PC-9 (cell line): ENCODE measurements at regions not wholly inside any gene's neighbourhood (a gene's known extent, or its start where the extent isn't known, plus 50 kb on each side); places are given as distances from the start of the nearest gene placed in this dataset.

ENCODE experiments used
- BruUV-seq: library from RNA; stranded (reverse); fragments of 400-500 nt; replicated peaks from 2 replicates; lab custom pipeline; 2021; lab: Mats Ljungman, UMichigan
- CTCF ChIA-PET: fragments of 300-600 bp; sonication (Branson Sonifier 250); formaldehyde crosslinking; loops from one replicate; lab custom pipeline; 2022; ENCODE audit warnings: antibody characterized with exemption; lab: Charles Lee
- POLR2A ChIA-PET: fragments of 300-600 bp; sonication (Branson Sonifier 250); formaldehyde crosslinking; loops from one replicate; lab custom pipeline; 2022; ENCODE audit warnings: antibody characterized with exemption; ENCODE audit not compliant: unreplicated experiment; lab: Charles Lee
- DNase-seq, 2 experiments: peaks; one replicate each; pipeline versions ENCODE4 v3.0.0 to v3.0.0-alpha.2; 2015 to 2022; ENCODE audit warnings: mixed read lengths in 1 of 2
- H2AFZ ChIP-seq: fragments of 200-600 bp; sonication (generic); 2 replicates; pipeline ENCODE4 v1.8.1; 2017; ENCODE audit warnings: antibody characterized with exemption
- H3F3A ChIP-seq: fragments of 200-600 bp; sonication (generic); 2 replicates; pipeline ENCODE4 v1.8.1; 2017; ENCODE audit warnings: antibody characterized with exemption, mild to moderate bottlenecking, low read depth; ENCODE audit not compliant: insufficient read depth
- H3K27ac ChIP-seq: fragments of 200-600 bp; sonication (generic); 2 replicates; pipeline ENCODE4 v1.6.1; 2016; ENCODE audit warnings: mixed run types
- H3K27me3 ChIP-seq: fragments of 200-600 bp; sonication (generic); 2 replicates; pipeline ENCODE4 v1.6.1; 2016; ENCODE audit warnings: low read depth, mixed run types; ENCODE audit not compliant: insufficient read depth
- H3K36me3 ChIP-seq: fragments of 200-600 bp; sonication (generic); 2 replicates; pipeline ENCODE4 v1.6.1; 2016; ENCODE audit warnings: low read depth, mixed run types
- H3K4me1 ChIP-seq: fragments of 200-600 bp; sonication (generic); replicated peaks from 2 replicates; pipeline ENCODE4 v1.6.1; 2016; ENCODE audit warnings: mixed run types; ENCODE audit not compliant: insufficient read depth
- H3K4me2 ChIP-seq: fragments of 200-600 bp; sonication (generic); 2 replicates; pipeline ENCODE4 v1.6.1; 2017; ENCODE audit warnings: mixed run types
- H3K4me3 ChIP-seq: fragments of 200-600 bp; sonication (generic); 2 replicates; pipeline ENCODE4 v1.6.1; 2016; ENCODE audit warnings: mixed run types
- H3K79me2 ChIP-seq: fragments of 200-600 bp; sonication (generic); 2 replicates; pipeline ENCODE4 v1.6.1; 2017; ENCODE audit warnings: low read depth, mixed run types
- H3K9me2 ChIP-seq: fragments of 200-600 bp; sonication (generic); 2 replicates; pipeline ENCODE4 v1.8.1; 2017; ENCODE audit warnings: mild to moderate bottlenecking; ENCODE audit not compliant: insufficient read depth
- H3K9me3 ChIP-seq: fragments of 200-600 bp; sonication (generic); 2 replicates; pipeline ENCODE4 v1.8.1; 2016; ENCODE audit warnings: low read depth; ENCODE audit not compliant: insufficient read depth
- H4K20me1 ChIP-seq: fragments of 200-600 bp; sonication (generic); 2 replicates; pipeline ENCODE4 v1.8.1; 2017; ENCODE audit not compliant: insufficient read depth
- EZH2 ChIP-seq: fragments of 200-600 bp; sonication (generic); IDR thresholded peaks from 2 replicates; pipeline ENCODE4 v1.8.0; 2017; ENCODE audit warnings: antibody characterized with exemption, low read depth
- intact Hi-C: fragments of 100-400 bp; cut with micrococcal nuclease; formaldehyde crosslinking; loops from one replicate; pipeline ENCODE4 v1.10.0; 2022; ENCODE audit not compliant: unreplicated experiment
- TF ChIP-seq, protein P1 (sequence below): fragments of 200-600 bp; sonication (generic); conservative IDR thresholded peaks from 2 replicates; pipeline ENCODE4 v1.6.1; 2017; ENCODE audit warnings: mixed run types, antibody characterized with exemption, mild to moderate bottlenecking, moderate library complexity

DNA sequence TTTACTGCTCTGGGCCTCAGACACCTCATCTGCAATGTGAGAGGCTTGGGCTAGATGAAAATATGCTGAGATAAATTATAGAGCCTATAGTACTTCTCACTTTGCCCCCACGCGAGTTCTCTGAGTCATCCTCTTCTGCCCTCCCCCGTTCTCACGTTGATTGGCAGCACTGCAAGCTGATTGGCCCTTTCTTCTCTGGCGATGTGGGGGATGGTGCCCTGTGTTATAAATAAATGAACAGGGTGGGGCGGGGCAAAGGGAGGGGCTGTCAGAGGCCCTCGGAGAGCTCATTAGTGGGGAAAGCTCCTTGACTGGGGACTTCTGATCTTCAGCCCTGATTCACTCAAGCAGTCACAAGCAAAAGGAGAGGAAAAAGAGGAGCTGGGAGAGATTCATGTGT lies 64.3 kb upstream of the ZC3H12A start:
- no peaks in the 10 kb centered on the region for H3K9me2 ChIP-seq
- no peak for TF ChIP-seq EZH2
- TF ChIP-seq, protein P1, sequence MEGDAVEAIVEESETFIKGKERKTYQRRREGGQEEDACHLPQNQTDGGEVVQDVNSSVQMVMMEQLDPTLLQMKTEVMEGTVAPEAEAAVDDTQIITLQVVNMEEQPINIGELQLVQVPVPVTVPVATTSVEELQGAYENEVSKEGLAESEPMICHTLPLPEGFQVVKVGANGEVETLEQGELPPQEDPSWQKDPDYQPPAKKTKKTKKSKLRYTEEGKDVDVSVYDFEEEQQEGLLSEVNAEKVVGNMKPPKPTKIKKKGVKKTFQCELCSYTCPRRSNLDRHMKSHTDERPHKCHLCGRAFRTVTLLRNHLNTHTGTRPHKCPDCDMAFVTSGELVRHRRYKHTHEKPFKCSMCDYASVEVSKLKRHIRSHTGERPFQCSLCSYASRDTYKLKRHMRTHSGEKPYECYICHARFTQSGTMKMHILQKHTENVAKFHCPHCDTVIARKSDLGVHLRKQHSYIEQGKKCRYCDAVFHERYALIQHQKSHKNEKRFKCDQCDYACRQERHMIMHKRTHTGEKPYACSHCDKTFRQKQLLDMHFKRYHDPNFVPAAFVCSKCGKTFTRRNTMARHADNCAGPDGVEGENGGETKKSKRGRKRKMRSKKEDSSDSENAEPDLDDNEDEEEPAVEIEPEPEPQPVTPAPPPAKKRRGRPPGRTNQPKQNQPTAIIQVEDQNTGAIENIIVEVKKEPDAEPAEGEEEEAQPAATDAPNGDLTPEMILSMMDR: no peak
- H3K36me3 ChIP-seq: no peaks in the 10 kb centered on the region
- ChIA-PET POLR2A (no interaction called here), CTCF (no interaction called here)
- no peak overlapping the region for H3K4me2 ChIP-seq
- H3K27ac ChIP-seq: no peak overlapping the region
- no peak overlapping the region for H3K4me3 ChIP-seq
- no peaks in the 10 kb centered on the region for H3K4me1 ChIP-seq
- H3K27me3 ChIP-seq: peaks cover 45% of the 10 kb centered on the region
- intact Hi-C loops: no loop called here
- H3F3A ChIP-seq: no peaks in the 10 kb centered on the region
- no peaks in the 10 kb centered on the region for H3K79me2 ChIP-seq
- H3K9me3 ChIP-seq: no peaks in the 10 kb centered on the region
- no TSS peak for BruUV-seq
- H4K20me1 ChIP-seq: no peaks in the 10 kb centered on the region
- DNase-seq: no peak
- H2AFZ ChIP-seq: no peak overlapping the region

DNA sequence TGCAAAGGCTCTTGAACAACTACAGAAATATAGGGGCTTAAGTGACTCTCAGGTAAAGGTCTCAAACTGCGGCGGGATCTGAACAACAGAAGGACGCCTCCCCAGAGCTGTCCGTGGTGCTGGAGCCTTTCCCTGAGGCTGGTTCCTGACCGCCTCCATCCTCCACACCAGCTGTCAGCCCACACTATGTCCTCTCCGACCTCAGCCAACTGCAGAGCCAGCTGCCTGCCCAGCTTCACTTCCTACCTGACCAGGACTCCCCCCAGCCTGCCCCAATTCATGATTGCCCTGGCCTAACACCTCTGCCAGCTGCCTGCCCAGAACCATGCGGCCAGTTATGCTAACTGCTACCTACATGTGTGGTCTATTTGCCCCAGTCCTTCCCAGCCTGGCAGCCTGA lies 63.6 kb upstream of the ZC3H12A start:
- Histone ChIP-seq H3K36me3 (no peaks in the 10 kb centered on the region), H3F3A (no peaks in the 10 kb centered on the region), H3K4me2 (no peak overlapping the region), H3K4me3 (no peak overlapping the region), H3K9me3 (no peaks in the 10 kb centered on the region), H3K9me2 (no peaks in the 10 kb centered on the region), H3K79me2 (no peaks in the 10 kb centered on the region), H3K27ac (no peak overlapping the region), H3K4me1 (no peaks in the 10 kb centered on the region), H4K20me1 (no peaks in the 10 kb centered on the region), H2AFZ (no peak overlapping the region), H3K27me3 (peaks cover 48% of the 10 kb centered on the region)
- intact Hi-C loops: no loop called here
- TF ChIP-seq, protein P1: no peak
- TF ChIP-seq EZH2: no peak
- BruUV-seq: no TSS peak
- CTCF ChIA-PET: no interaction called here
- peak in 1 of 2 experiments; percentile 19 for DNase-seq
- POLR2A ChIA-PET: no interaction called here

DNA sequence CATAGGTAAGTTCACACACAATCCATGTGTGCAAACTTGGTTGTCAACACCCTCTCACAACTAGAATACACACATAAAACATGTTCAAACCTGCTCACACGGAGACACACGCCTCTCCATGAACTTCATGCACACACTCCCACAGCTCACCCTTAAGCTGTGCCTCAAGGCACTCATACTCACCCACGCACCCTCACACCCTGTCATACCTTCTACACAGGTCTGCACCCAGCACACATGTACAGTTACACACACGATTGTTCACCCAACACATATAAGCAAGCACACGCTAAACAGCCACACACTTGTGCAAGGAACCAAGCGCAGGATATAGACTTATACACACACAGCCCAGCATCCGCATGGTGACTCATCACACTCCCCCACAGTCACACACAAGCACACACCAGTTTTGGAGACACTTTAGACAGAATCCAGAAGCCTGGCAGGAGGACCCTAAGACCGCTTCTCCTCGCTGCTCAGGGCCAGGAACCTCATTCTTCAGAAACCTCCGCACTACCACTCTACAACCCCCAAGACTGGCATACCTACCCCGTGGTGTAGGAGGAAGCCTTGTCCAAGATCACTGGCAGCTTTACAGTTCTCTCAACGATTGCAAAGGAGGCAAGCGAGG lies 58.7 kb upstream of the ZC3H12A start:
- H3K79me2 ChIP-seq: no peaks in the 10 kb centered on the region
- TF ChIP-seq EZH2: no peak
- TF ChIP-seq, protein P1: no peak
- H3K4me1 ChIP-seq: no peaks in the 10 kb centered on the region
- H3K36me3 ChIP-seq: no peaks in the 10 kb centered on the region
- no peak overlapping the region for H2AFZ ChIP-seq
- no peaks in the 10 kb centered on the region for H3K9me2 ChIP-seq
- no peaks in the 10 kb centered on the region for H3K9me3 ChIP-seq
- H3F3A ChIP-seq: no peaks in the 10 kb centered on the region
- peaks cover 59% of the 10 kb centered on the region for H3K27me3 ChIP-seq
- H4K20me1 ChIP-seq: no peaks in the 10 kb centered on the region
- H3K4me3 ChIP-seq: no peak overlapping the region
- no TSS peak for BruUV-seq
- H3K27ac ChIP-seq: no peak overlapping the region
- no peak for DNase-seq
- intact Hi-C loops: no loop called here
- CTCF ChIA-PET: no interaction called here
- H3K4me2 ChIP-seq: no peak overlapping the region
- POLR2A ChIA-PET: no interaction called here
